ENCODE measurements at regions not wholly inside any gene's neighbourhood (a gene's known extent, or its start where the extent isn't known, plus 50 kb on each side); places are given as distances from the start of the nearest gene placed in this dataset.

DNA sequence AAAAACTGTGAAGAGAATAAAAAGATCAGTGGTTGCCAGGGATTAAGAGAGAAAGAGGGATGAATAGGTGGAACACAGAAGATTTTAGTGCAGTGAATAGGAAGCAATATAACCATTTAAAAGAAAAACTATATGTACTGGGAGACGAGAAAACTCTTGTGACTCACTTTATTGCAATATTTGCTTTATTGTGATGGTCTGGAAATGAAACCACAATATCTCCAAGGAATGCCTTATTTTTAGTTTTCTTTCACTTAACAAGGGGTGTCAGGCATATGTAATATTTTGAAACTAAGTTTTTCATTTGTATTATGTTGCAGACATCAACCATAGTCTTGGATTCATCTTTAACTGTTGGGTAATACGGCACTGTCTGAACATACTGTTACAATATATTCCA lies 1308.2 kb downstream of the PCDH9 start:
- H3F3A ChIP-seq (ENCODE audit: insufficient read depth, low read length), result no peaks in the 10 kb centered on the region
- DNase-seq, result no peak
- H3K9me3 ChIP-seq (replicated peaks; ENCODE audit: insufficient read depth, low read length), result no peaks in the 10 kb centered on the region
- no peak overlapping the region for H3K27ac ChIP-seq (ENCODE audit: low read length)
- no peak overlapping the region for H3K4me3 ChIP-seq (ENCODE audit: low read length)
- no peaks in the 10 kb centered on the region for H4K20me1 ChIP-seq (ENCODE audit: insufficient read depth, low read length)
- no peaks in the 10 kb centered on the region for H3K79me2 ChIP-seq (ENCODE audit: low read length)
- H3K4me2 ChIP-seq (ENCODE audit: low read depth, low read length), result no peak overlapping the region
- TF ChIP-seq EZH2 (optimal IDR thresholded peaks at IDR 0.05; ENCODE audit: low read depth, low read length) (no peak), EZH2phosphoT487 (IDR thresholded peaks at IDR 0.05; ENCODE audit: low read length) (no peak)
- TF ChIP-seq, protein P1, sequence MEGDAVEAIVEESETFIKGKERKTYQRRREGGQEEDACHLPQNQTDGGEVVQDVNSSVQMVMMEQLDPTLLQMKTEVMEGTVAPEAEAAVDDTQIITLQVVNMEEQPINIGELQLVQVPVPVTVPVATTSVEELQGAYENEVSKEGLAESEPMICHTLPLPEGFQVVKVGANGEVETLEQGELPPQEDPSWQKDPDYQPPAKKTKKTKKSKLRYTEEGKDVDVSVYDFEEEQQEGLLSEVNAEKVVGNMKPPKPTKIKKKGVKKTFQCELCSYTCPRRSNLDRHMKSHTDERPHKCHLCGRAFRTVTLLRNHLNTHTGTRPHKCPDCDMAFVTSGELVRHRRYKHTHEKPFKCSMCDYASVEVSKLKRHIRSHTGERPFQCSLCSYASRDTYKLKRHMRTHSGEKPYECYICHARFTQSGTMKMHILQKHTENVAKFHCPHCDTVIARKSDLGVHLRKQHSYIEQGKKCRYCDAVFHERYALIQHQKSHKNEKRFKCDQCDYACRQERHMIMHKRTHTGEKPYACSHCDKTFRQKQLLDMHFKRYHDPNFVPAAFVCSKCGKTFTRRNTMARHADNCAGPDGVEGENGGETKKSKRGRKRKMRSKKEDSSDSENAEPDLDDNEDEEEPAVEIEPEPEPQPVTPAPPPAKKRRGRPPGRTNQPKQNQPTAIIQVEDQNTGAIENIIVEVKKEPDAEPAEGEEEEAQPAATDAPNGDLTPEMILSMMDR (IDR thresholded peaks at IDR 0.05; ENCODE audit: low read length), result no peak
- H2AFZ ChIP-seq (ENCODE audit: low read length), result no peak overlapping the region
- H3K4me1 ChIP-seq (ENCODE audit: low read length), result no peaks in the 10 kb centered on the region
- no peaks in the 10 kb centered on the region for H3K36me3 ChIP-seq (replicated peaks; ENCODE audit: insufficient read depth, low read length)
- H3K9ac ChIP-seq (ENCODE audit: low read length), result no peak overlapping the region
- no peaks in the 10 kb centered on the region for H3K9me2 ChIP-seq (replicated peaks; ENCODE audit: insufficient read depth, low read length)
- no peaks in the 10 kb centered on the region for H3K27me3 ChIP-seq (replicated peaks; ENCODE audit: insufficient read depth, low read length)

DNA sequence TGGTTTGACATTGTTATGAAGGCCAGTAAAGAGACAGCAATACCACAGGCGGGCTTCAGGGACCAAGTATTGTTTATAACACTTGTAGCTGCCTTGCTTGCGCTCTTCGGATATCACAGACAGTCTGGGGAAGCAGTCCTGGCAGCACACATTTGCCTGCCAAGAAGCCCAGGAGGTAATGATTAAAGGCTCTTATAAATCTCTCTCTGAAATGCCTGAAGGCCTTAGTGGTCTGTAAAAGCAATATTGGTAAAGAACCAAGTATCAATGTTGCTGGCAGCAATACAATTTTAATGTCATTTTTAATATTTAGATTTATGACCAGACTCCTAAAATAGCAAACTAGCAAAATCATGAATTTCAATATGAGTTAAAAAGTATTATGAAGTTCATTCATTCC lies 1312.4 kb downstream of the PCDH9 start:
- no peaks in the 10 kb centered on the region for H3K79me2 ChIP-seq (ENCODE audit: low read length)
- H3K9me3 ChIP-seq (replicated peaks; ENCODE audit: insufficient read depth, low read length), result no peaks in the 10 kb centered on the region
- no peak for DNase-seq
- H3K9ac ChIP-seq (ENCODE audit: low read length), result no peak overlapping the region
- H3K36me3 ChIP-seq (replicated peaks; ENCODE audit: insufficient read depth, low read length), result no peaks in the 10 kb centered on the region
- H3K27me3 ChIP-seq (replicated peaks; ENCODE audit: insufficient read depth, low read length), result no peaks in the 10 kb centered on the region
- TF ChIP-seq EZH2phosphoT487 (IDR thresholded peaks at IDR 0.05; ENCODE audit: low read length) (no peak), EZH2 (optimal IDR thresholded peaks at IDR 0.05; ENCODE audit: low read depth, low read length) (no peak)
- TF ChIP-seq, protein P1 (IDR thresholded peaks at IDR 0.05; ENCODE audit: low read length), result no peak
- no peak overlapping the region for H3K4me3 ChIP-seq (ENCODE audit: low read length)
- H4K20me1 ChIP-seq (ENCODE audit: insufficient read depth, low read length), result no peaks in the 10 kb centered on the region
- no peak overlapping the region for H3K27ac ChIP-seq (ENCODE audit: low read length)
- no peak overlapping the region for H3K4me2 ChIP-seq (ENCODE audit: low read depth, low read length)
- no peaks in the 10 kb centered on the region for H3K4me1 ChIP-seq (ENCODE audit: low read length)
- no peak overlapping the region for H2AFZ ChIP-seq (ENCODE audit: low read length)
- H3F3A ChIP-seq (ENCODE audit: insufficient read depth, low read length), result no peaks in the 10 kb centered on the region
- H3K9me2 ChIP-seq (replicated peaks; ENCODE audit: insufficient read depth, low read length), result no peaks in the 10 kb centered on the region

DNA sequence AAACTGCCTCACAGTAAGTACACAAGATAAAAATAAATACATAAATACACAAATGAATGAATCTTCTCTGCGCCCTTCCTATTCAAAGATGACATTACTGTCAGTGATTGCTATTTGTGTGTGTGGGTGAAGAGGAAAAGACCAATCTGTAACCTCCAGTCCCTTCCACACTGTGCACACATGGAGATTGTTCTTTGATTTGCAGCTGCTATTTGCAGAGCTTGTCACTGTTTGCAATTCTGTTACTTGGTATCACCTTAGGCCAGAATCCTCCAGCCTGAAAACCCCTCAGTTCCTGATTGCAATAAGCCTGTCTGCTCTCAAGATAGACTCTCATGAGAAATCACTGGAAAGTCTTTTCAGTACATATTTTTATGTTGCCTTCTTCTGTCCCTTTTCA lies 1314.9 kb downstream of the PCDH9 start:
- Histone ChIP-seq H3K36me3 (replicated peaks; ENCODE audit: insufficient read depth, low read length) (no peaks in the 10 kb centered on the region), H2AFZ (ENCODE audit: low read length) (no peak overlapping the region), H3K9me3 (replicated peaks; ENCODE audit: insufficient read depth, low read length) (no peaks in the 10 kb centered on the region), H3K4me2 (ENCODE audit: low read depth, low read length) (no peak overlapping the region), H3K27me3 (replicated peaks; ENCODE audit: insufficient read depth, low read length) (no peaks in the 10 kb centered on the region), H3K9me2 (replicated peaks; ENCODE audit: insufficient read depth, low read length) (no peaks in the 10 kb centered on the region), H4K20me1 (ENCODE audit: insufficient read depth, low read length) (no peaks in the 10 kb centered on the region), H3K79me2 (ENCODE audit: low read length) (no peaks in the 10 kb centered on the region), H3K4me3 (ENCODE audit: low read length) (no peak overlapping the region), H3K27ac (ENCODE audit: low read length) (no peak overlapping the region), H3F3A (ENCODE audit: insufficient read depth, low read length) (no peaks in the 10 kb centered on the region), H3K4me1 (ENCODE audit: low read length) (no peaks in the 10 kb centered on the region), H3K9ac (ENCODE audit: low read length) (no peak overlapping the region)
- TF ChIP-seq EZH2phosphoT487 (IDR thresholded peaks at IDR 0.05; ENCODE audit: low read length) (no peak), EZH2 (optimal IDR thresholded peaks at IDR 0.05; ENCODE audit: low read depth, low read length) (no peak)
- TF ChIP-seq, protein P1 (IDR thresholded peaks at IDR 0.05; ENCODE audit: low read length), result no peak
- no peak for DNase-seq

Data from MM.1S (cell line).